Smooth muscle cell (in vitro differentiated cells): ENCODE measurements at regions not wholly inside any gene's neighbourhood (a gene's known extent, or its start where the extent isn't known, plus 50 kb on each side); places are given as distances from the start of the nearest gene placed in this dataset.

Source experiments
- DNase-seq: peaks from one replicate; lab custom pipeline; 2025; ENCODE audit not compliant: unreplicated experiment; lab: John Stamatoyannopoulos, UW
- H2AFZ ChIP-seq: fragments of 200-600 bp; sonication (generic); 2 replicates; pipeline ENCODE4 v1.6.0; 2016; ENCODE audit warnings: antibody characterized with exemption, low read depth, mild to moderate bottlenecking
- H3F3A ChIP-seq: fragments of 200-600 bp; sonication (generic); 2 replicates; pipeline ENCODE4 v1.6.0; 2017; ENCODE audit warnings: antibody characterized with exemption, low read depth
- H3K27ac ChIP-seq: fragments of 200-600 bp; sonication (generic); 2 replicates; pipeline ENCODE4 v1.5.1; 2016; ENCODE audit warnings: low read depth, mild to moderate bottlenecking
- H3K27me3 ChIP-seq: fragments of 200-600 bp; sonication (generic); 2 replicates; pipeline ENCODE4 v1.6.1; 2016; ENCODE audit warnings: low read depth, mild to moderate bottlenecking
- H3K36me3 ChIP-seq: fragments of 200-600 bp; sonication (generic); 2 replicates; pipeline ENCODE4 v1.5.1; 2016; ENCODE audit warnings: low read depth
- H3K4me1 ChIP-seq: fragments of 200-600 bp; sonication (generic); 2 replicates; pipeline ENCODE4 v1.5.1; 2016; ENCODE audit warnings: low read depth
- H3K4me2 ChIP-seq: fragments of 200-600 bp; sonication (generic); 2 replicates; pipeline ENCODE4 v1.6.0; 2016; ENCODE audit warnings: mild to moderate bottlenecking
- H3K4me3 ChIP-seq: fragments of 200-600 bp; sonication (generic); 2 replicates; pipeline ENCODE4 v1.5.1; 2016; ENCODE audit warnings: mild to moderate bottlenecking
- H3K79me2 ChIP-seq: fragments of 200-600 bp; sonication (generic); 2 replicates; pipeline ENCODE4 v1.6.0; 2016; ENCODE audit warnings: low read depth, mild to moderate bottlenecking
- H3K9ac ChIP-seq: fragments of 200-600 bp; sonication (generic); 2 replicates; pipeline ENCODE4 v1.6.0; 2016; ENCODE audit warnings: low read depth
- H3K9me3 ChIP-seq: fragments of 200-600 bp; sonication (generic); replicated peaks from 2 replicates; pipeline ENCODE4 v1.5.1; 2016; ENCODE audit warnings: low read depth
- H4K20me1 ChIP-seq: fragments of 200-600 bp; sonication (generic); 2 replicates; pipeline ENCODE4 v1.6.0; 2016; ENCODE audit warnings: low read depth
- WGBS: methylation state at CpG from one replicate; pipeline ENCODE4 v1.1.7; 2016; ENCODE audit warnings: low lambda C conversion rate; 5-methylcytosine and 5-hydroxymethylcytosine counted together
- TF ChIP-seq, protein P1 (sequence below): fragments of 200-600 bp; sonication (generic); IDR thresholded peaks from 2 replicates; pipeline ENCODE4 v1.5.1; 2017; ENCODE audit warnings: borderline replicate concordance, mild to moderate bottlenecking, antibody characterized with exemption; ENCODE audit not compliant: insufficient read depth, poor library complexity, severe bottlenecking

DNA sequence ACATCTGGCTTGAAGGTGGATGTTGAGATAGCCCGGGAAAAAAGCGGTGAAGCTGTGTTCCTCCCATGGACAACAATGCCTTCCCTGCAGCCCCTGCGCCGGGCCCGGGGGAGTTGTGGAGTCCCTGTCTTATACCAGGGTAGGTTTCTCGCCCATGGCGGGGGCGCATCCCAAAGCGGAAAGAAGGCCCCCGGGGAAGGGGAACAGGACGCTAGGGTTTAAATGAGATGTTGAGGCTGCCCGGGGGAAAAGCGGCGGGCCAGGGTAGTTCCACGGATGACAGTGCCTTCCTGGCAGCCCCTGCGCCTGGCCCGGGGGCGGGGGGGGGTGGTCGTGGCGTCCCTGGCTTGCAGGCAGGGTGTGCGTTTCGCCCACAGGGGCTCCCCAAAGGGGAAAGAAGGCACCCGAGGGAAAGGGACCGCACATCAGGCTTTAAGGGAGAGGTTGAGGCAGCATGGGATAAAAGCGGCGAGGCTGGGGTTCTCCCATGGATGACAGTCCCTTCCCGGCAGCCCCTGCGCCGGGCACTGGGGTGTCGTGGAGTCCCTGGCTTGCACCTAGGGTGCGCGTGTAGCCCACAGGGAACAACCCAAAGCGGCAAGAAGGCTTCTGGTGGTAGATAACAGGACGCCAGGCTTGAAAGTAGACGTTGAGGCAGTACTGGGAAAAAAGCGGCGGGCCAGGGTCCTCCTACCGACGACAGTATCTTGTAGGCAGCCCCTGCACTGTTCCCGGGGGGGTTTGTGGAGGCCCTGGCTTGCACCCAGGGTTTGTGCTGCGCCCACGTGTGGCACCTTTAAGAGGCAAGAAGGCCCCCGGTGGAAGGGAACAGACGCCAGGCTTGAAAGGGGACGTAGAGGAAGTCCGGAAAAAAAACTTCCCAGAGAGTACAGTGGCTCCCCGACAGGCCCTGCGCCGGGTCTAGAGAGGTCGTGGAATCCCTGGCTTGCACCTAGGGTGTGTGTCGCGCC, 160.8 kb upstream of the ALG10B start:
- no peak overlapping the region for H3K9ac ChIP-seq
- H3K4me1 ChIP-seq = no peaks in the 10 kb centered on the region
- H3K27ac ChIP-seq = no peak overlapping the region
- peaks cover 3% of the 10 kb centered on the region for H3K9me3 ChIP-seq
- no peaks in the 10 kb centered on the region for H3K79me2 ChIP-seq
- WGBS = 89% methylated on average over 49 of the region's 52 CpGs
- no peak overlapping the region for H2AFZ ChIP-seq
- H4K20me1 ChIP-seq = no peaks in the 10 kb centered on the region
- TF ChIP-seq, protein P1, sequence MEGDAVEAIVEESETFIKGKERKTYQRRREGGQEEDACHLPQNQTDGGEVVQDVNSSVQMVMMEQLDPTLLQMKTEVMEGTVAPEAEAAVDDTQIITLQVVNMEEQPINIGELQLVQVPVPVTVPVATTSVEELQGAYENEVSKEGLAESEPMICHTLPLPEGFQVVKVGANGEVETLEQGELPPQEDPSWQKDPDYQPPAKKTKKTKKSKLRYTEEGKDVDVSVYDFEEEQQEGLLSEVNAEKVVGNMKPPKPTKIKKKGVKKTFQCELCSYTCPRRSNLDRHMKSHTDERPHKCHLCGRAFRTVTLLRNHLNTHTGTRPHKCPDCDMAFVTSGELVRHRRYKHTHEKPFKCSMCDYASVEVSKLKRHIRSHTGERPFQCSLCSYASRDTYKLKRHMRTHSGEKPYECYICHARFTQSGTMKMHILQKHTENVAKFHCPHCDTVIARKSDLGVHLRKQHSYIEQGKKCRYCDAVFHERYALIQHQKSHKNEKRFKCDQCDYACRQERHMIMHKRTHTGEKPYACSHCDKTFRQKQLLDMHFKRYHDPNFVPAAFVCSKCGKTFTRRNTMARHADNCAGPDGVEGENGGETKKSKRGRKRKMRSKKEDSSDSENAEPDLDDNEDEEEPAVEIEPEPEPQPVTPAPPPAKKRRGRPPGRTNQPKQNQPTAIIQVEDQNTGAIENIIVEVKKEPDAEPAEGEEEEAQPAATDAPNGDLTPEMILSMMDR = no peak
- H3F3A ChIP-seq = no peaks in the 10 kb centered on the region
- no peaks in the 10 kb centered on the region for H3K27me3 ChIP-seq
- no peak for DNase-seq
- no peak overlapping the region for H3K4me2 ChIP-seq
- H3K4me3 ChIP-seq = no peak overlapping the region
- no peaks in the 10 kb centered on the region for H3K36me3 ChIP-seq

DNA sequence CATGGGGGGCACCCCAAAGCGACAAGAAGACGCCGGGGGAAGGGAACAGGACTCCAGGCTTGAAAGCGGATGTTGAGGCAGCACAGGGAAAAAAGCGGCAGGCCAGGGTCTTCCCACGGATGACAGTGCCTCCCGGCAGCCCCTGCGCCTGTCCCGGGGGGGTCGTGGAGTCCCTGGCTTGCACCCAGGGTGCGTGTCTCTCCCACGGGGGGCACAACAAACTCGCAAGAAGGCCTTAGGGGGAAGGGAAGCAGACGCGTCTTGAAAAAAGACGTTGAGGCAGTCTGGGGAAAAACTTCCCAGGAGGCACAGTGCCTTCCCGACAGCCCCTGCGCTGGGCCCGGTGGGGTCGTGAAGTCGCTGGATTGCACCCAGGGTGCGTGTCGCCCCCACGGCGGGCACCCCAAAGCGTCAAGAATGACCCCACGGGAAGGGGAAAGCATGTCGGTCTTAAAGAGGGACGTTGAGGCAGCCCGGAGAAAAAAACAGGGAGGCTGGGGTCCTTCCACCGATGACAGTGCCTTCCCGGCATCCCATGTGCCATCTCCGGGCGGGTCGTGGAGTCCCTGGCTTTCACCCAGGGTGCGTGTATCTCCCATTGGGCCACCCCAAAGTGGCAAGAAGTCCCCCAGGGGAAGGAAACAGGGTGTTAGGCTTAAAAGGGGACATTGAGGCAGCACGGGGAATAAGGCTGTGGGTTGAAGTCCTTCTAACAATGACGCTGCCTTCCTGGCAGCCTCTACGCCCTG, 159.9 kb upstream of the ALG10B start:
- 89% methylated on average over 39 of the region's 39 CpGs for WGBS

DNA sequence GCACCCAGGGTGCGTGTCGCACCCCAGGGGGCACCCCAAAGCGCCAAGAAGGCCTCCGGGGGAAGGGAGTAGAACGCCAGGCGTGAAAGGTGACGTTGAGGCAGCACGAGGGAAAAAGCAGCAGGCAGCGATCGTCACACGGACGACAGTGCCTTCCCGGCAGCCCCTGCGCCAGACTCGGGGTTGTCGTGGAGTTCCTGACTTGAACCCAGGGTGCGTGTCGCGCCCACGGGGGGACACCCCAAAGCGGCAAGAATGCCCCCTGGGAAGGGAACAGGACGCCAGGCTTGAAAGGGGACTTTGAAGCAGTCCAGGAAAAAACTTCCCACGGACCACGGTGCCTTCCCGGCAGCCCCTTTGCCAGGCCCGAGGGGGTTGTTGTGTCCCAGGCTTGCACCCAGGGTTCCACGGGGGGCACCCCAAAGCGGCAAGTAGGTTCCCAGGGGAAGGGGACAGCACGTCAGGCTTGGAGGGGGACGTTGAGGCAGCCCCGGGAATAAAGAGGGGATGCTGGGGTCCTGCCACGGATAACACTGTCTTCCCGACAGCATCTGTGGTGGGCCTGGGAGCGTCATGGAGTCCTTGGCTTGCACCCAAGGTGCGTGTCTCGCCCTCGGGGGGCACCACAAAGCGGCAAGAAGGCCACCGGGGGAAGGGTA, 159.2 kb upstream of the ALG10B start:
- H3K4me3 ChIP-seq = no peak overlapping the region
- H3F3A ChIP-seq = no peaks in the 10 kb centered on the region
- no peaks in the 10 kb centered on the region for H4K20me1 ChIP-seq
- H3K9ac ChIP-seq = no peak overlapping the region
- peaks cover 3% of the 10 kb centered on the region for H3K9me3 ChIP-seq
- no peak overlapping the region for H2AFZ ChIP-seq
- H3K27me3 ChIP-seq = no peaks in the 10 kb centered on the region
- no peak overlapping the region for H3K27ac ChIP-seq
- no peaks in the 10 kb centered on the region for H3K79me2 ChIP-seq
- no peak overlapping the region for H3K4me2 ChIP-seq
- H3K4me1 ChIP-seq = no peaks in the 10 kb centered on the region
- WGBS = 87% methylated on average over 39 of the region's 39 CpGs
- TF ChIP-seq, protein P1 = no peak
- H3K36me3 ChIP-seq = no peaks in the 10 kb centered on the region
- DNase-seq = no peak

More for the DNA sequence above, 159.9 kb upstream of the ALG10B start:
- Histone ChIP-seq H3K9ac (no peak overlapping the region), H3K4me1 (no peaks in the 10 kb centered on the region), H3K27ac (no peak overlapping the region), H3K27me3 (no peaks in the 10 kb centered on the region), H3K4me2 (no peak overlapping the region), H2AFZ (no peak overlapping the region), H3K9me3 (peaks cover 3% of the 10 kb centered on the region), H3K4me3 (no peak overlapping the region), H3K79me2 (no peaks in the 10 kb centered on the region), H3K36me3 (no peaks in the 10 kb centered on the region), H4K20me1 (no peaks in the 10 kb centered on the region), H3F3A (no peaks in the 10 kb centered on the region)
- TF ChIP-seq, protein P1 = no peak
- DNase-seq = no peak
